ENCODE measurements at regions not wholly inside any gene's neighbourhood (a gene's known extent, or its start where the extent isn't known, plus 50 kb on each side); places are given as distances from the start of the nearest gene placed in this dataset.
"Not testable (repeated sequence)": the region's sequence is repeated elsewhere in the genome, so short reads cannot be mapped to it uniquely, and the experiment has no call there.

DNA sequence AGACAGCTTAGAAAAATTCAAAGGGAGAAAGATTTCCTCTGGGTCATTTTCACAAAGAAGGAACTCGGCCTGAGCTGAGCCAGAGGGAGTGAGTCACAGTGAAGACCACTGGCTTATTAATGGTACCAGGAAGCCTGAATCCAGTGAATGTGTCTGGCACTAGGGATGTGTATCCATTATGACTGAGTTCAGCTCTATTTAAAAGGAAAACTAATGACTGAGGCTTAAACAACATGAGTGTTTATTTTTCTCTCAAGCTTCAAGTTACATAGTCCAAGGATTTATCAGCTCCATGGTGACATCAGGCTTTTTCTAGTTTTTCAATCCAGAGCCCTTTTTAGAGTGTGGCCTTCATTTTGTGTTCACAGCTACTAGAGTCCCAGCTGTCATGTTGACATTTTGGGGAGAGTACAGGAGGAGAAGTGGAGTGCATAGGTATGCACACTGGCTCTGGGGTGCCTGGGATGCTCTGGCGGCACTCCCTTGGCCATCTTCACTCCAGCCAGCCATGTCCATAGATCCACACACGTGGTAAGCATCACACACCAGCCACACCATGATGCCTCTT lies 159.5 kb upstream of the ERCC6L2 start:
- no peak for DNase-seq (ENCODE audit: extremely low read depth, low read depth)
- TF ChIP-seq, protein P1, sequence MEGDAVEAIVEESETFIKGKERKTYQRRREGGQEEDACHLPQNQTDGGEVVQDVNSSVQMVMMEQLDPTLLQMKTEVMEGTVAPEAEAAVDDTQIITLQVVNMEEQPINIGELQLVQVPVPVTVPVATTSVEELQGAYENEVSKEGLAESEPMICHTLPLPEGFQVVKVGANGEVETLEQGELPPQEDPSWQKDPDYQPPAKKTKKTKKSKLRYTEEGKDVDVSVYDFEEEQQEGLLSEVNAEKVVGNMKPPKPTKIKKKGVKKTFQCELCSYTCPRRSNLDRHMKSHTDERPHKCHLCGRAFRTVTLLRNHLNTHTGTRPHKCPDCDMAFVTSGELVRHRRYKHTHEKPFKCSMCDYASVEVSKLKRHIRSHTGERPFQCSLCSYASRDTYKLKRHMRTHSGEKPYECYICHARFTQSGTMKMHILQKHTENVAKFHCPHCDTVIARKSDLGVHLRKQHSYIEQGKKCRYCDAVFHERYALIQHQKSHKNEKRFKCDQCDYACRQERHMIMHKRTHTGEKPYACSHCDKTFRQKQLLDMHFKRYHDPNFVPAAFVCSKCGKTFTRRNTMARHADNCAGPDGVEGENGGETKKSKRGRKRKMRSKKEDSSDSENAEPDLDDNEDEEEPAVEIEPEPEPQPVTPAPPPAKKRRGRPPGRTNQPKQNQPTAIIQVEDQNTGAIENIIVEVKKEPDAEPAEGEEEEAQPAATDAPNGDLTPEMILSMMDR (IDR thresholded peaks at IDR 0.05; ENCODE audit: low read depth, low read length, missing control alignments) = no peak
- H3K4me3 ChIP-seq (replicated peaks; ENCODE audit: low read depth, low read length) = no peak overlapping the region

DNA sequence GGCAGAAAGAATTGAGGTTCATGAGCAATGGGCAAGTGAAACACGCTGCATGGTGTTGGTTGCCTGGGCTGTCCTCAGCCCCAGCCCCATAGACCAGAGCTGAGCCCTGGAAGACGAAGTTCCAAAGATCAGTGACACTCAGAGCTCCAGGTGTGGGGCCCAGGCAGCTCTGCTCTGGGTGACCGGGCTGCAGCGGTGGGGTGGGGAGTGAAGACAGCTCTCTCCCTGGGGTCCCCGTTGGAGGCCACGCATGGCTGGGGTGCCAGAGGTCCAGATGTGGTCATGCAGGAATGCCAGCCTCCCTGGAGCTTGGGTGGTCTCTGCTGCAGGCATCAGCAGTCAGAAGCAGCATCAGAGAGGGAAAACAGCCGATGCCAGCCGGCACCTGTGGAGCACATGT lies 165.0 kb upstream of the ERCC6L2 start:
- H3K4me3 ChIP-seq (replicated peaks; ENCODE audit: low read depth, low read length) = no peak overlapping the region
- TF ChIP-seq, protein P1 (IDR thresholded peaks at IDR 0.05; ENCODE audit: low read depth, low read length, missing control alignments) = no peak
- DNase-seq (ENCODE audit: extremely low read depth, low read depth) = no peak

DNA sequence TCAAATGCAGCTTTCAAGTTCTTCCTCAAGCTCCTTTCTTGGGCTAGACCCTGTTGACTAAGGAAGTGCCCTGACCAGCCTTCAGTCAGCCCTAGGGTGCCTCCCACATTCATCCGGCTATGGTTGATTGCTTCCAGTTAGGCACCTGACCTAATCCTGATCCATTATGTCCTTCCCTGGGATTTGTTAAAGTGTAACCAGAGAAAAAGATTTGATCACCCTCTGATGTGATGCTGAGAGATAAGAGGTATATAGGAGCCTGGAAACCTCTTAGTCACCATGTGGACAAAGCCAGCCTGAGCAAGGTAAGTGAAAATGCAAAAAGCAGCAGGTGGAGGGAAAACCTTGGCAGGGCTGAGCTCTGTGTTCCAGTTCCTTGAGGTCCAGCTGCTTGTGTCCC lies 178.8 kb upstream of the ERCC6L2 start:
- H3K4me3 ChIP-seq (replicated peaks; ENCODE audit: low read depth, low read length) = no peak overlapping the region
- DNase-seq (ENCODE audit: extremely low read depth, low read depth) = no peak
- TF ChIP-seq, protein P1 (IDR thresholded peaks at IDR 0.05; ENCODE audit: low read depth, low read length, missing control alignments) = no peak

DNA sequence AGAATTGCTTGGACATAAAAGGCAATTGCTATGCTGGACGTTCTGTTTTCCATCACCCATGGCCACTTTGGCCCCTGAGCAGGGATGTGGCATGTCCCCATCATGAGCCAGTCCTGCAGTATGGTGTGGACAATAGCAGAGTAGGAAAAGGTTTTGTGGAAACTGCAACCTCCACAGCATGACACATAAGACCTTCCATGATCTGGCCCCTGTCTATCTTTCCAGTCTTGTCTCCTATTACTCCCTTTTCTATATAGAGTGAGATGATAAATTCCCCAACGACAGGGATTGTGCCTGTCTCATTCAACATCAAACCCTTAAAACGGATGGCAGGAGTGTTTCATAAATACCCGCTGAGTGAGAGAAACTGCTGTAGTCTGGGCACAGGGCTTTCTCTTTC lies 174.7 kb upstream of the PTCH1 start:
- TF ChIP-seq, protein P1 (IDR thresholded peaks at IDR 0.05; ENCODE audit: low read depth, low read length, missing control alignments) = no peak
- H3K4me3 ChIP-seq (replicated peaks; ENCODE audit: low read depth, low read length) = no peak overlapping the region
- no peak for DNase-seq (ENCODE audit: extremely low read depth, low read depth)

DNA sequence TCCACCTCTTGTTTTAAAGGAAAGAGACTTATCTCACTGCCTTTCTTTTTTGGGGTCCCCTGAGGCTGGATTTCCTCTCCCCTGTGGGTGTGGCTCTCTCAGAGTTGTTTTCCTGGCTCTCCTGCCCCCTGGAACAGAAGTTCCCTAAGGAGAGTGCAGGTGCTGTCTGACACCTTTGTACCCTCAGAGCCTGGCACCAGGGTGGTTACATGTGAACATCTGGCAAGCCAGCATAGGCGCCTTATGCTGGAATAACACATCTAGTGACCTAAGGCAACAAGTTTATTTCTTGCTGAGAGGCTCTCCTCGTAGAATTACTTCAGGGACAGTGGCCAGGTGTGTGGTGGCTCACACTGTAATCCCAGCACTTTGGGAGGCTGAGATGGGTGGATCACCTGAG lies 172.9 kb upstream of the PTCH1 start:
- no peak overlapping the region for H3K4me3 ChIP-seq (replicated peaks; ENCODE audit: low read depth, low read length)
- TF ChIP-seq, protein P1 (IDR thresholded peaks at IDR 0.05; ENCODE audit: low read depth, low read length, missing control alignments) = no peak

DNA sequence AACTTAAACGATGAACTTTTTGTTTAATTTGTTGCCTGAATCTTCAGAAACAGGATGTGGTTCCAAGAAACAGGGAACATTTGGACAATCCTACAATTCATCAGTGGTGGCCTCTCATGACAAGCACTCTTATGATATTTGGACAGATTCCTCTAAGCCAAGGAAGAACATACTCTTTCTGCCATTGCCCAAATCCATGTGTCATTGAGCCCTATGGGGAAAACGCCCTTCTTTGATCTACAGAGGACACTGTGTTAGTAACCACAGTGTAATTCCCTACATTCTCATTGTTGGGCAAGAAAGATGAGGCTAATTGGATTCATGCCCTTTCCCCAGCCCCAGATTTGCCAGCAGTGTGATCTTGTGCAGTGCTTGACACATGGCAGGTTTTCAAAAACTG lies 167.7 kb upstream of the PTCH1 start:
- no peak overlapping the region for H3K4me3 ChIP-seq (replicated peaks; ENCODE audit: low read depth, low read length)
- DNase-seq (ENCODE audit: extremely low read depth, low read depth) = no peak
- TF ChIP-seq, protein P1 (IDR thresholded peaks at IDR 0.05; ENCODE audit: low read depth, low read length, missing control alignments) = no peak

More for the DNA sequence above, 172.9 kb upstream of the PTCH1 start:
- DNase-seq (ENCODE audit: extremely low read depth, low read depth) = no peak

DNA sequence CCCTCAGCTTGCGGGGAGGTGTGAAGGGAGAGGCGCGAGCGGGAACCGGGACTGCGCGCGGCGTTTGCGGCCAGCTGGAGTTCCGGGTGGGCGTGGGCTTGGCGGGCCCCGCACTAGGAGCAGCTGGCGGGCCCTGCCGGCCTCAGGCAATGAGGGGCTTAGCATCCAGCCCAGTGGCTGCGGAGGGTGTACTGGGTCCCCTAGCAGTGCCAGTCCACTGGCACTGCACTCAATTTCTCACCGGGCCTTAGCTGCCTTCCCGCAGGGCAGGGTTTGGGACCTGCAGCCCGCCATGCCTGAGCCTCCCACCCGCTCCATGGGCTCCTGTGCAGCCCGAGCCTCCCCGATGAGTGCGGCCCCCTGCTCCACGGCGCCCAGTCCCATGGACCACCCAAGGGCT lies 163.5 kb upstream of the PTCH1 start:
- not testable (repeated sequence) for H3K4me3 ChIP-seq (replicated peaks; ENCODE audit: low read depth, low read length); DNase-seq (ENCODE audit: extremely low read depth, low read depth)

All from HFF-Myc (cell line).